Astrocyte (in vitro differentiated cells and primary cell): ENCODE measurements at regions not wholly inside any gene's neighbourhood (a gene's known extent, or its start where the extent isn't known, plus 50 kb on each side); places are given as distances from the start of the nearest gene placed in this dataset.

Experiments used
- EZH2 ChIP-seq: IDR thresholded peaks from 2 replicates; pipeline ENCODE4 v1.6.1; 2012; ENCODE audit warnings: mild to moderate bottlenecking, low read length, inconsistent platforms; ENCODE audit not compliant: insufficient read depth
- TF ChIP-seq, protein P1 (sequence below): IDR thresholded peaks from 2 replicates; pipeline ENCODE4 v1.5.1; 2011; ENCODE audit warnings: low read depth, mild to moderate bottlenecking, inconsistent platforms, low read length, moderate library complexity; ENCODE audit not compliant: insufficient read depth

DNA sequence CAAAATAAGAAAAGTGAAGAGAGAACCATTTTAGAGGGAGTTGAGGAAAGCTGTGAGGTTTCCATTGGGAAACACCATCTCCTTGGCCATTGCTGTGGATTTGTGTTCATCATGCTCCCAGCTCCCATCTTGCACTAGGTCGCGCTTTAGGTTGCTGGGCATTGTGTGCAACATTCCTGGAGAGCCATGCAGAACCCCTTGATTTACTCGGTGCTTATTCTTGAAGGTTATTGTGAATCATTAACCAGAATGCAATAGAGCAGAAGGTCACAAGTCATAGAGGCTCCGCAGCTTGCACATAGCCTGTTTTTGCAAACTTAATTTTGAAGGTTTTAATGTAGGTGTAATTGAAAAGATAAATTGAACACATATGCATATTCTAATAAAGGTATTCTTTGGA lies 239.2 kb upstream of the IL12A start:
- TF ChIP-seq EZH2, result no peak
- TF ChIP-seq, protein P1, sequence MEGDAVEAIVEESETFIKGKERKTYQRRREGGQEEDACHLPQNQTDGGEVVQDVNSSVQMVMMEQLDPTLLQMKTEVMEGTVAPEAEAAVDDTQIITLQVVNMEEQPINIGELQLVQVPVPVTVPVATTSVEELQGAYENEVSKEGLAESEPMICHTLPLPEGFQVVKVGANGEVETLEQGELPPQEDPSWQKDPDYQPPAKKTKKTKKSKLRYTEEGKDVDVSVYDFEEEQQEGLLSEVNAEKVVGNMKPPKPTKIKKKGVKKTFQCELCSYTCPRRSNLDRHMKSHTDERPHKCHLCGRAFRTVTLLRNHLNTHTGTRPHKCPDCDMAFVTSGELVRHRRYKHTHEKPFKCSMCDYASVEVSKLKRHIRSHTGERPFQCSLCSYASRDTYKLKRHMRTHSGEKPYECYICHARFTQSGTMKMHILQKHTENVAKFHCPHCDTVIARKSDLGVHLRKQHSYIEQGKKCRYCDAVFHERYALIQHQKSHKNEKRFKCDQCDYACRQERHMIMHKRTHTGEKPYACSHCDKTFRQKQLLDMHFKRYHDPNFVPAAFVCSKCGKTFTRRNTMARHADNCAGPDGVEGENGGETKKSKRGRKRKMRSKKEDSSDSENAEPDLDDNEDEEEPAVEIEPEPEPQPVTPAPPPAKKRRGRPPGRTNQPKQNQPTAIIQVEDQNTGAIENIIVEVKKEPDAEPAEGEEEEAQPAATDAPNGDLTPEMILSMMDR, result no peak
